ENCODE measurements at regions not wholly inside any gene's neighbourhood (a gene's known extent, or its start where the extent isn't known, plus 50 kb on each side); places are given as distances from the start of the nearest gene placed in this dataset.

GRCh38 chr14:94922595-94923239 lies 152.8 kb upstream of the GSC start:
- no peak for DNase-seq

GRCh38 chr14:94921882-94922585 lies 152.1 kb upstream of the GSC start:
- DNase-seq = no peak

- DNase-seq = no peak
These were observed 151.5 kb upstream of the GSC start for GRCh38 chr14:94921456-94921855.

DNA sequence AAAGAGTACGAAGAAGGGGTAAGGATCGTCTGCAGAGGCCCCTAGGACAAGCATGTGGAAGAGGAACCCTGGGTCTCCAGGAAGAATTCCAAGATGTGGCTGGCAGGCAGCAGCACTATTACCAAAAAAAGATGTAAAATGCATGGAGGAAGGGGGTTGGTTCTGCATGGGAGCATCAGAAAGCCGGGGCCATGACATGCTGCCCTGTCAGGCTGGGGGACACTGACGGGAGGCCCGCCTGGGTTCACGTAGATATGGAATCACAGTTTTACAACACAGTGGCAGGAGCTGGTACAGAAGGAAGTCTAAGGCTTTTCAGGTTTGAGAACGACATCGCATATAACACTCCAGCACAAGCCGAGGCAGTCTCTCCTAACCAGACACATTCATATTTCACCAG lies 150.0 kb upstream of the GSC start:
- no peak for DNase-seq

- no peak for DNase-seq
These were observed 149.0 kb upstream of the GSC start for GRCh38 chr14:94918896-94919295.

GRCh38 chr14:94917041-94917600 lies 147.2 kb upstream of the GSC start:
- DNase-seq = no peak

- no peak for DNase-seq
These were observed 144.3 kb upstream of the GSC start for GRCh38 chr14:94914191-94914590.

- no peak for DNase-seq
These were observed 137.8 kb upstream of the GSC start for GRCh38 chr14:94907626-94908261.

GRCh38 chr14:94906991-94907587 lies 137.2 kb upstream of the GSC start:
- DNase-seq = no peak

DNA sequence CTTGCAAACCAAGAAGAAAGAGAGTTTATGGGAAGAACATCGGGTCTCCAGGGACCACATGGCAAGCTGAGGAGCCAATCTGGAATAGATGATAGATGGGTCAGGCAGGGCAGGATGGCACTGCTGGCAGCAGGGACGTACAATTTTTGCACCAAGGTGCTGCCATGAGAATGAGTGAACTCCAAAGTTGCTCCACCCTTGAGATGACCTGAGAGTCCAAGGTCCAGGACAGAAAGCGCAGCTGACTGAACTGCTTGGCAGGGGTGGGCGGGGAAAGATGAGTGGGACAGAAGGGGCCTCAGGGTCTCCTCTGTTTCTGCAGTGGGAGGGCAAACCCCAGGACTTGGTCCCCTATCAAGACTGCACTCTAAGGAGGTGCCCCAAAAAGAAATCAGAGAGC lies 136.7 kb upstream of the GSC start:
- no peak for DNase-seq

DNA sequence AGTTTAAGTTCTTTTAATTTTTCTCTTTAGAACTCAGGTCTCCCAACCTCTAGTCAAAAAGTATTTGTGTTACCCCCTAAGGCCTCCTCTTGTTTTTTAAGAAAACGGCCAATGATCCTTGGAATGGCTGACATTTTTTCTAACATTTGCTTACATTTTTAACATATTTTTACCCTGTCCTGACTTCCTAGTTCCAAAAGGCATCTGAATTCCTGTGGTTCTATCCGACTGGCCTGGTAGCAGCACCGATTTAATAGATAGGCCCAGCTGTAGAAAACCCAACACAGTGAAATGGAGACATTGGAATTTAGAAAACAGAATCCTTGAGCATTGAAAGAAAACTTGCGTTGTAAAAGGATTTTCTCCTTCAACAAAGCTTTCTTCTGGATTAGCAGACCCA lies 134.7 kb upstream of the GSC start:
- no peak for DNase-seq

- DNase-seq = no peak
These were observed 134.0 kb upstream of the GSC start for GRCh38 chr14:94903883-94904282.

DNA sequence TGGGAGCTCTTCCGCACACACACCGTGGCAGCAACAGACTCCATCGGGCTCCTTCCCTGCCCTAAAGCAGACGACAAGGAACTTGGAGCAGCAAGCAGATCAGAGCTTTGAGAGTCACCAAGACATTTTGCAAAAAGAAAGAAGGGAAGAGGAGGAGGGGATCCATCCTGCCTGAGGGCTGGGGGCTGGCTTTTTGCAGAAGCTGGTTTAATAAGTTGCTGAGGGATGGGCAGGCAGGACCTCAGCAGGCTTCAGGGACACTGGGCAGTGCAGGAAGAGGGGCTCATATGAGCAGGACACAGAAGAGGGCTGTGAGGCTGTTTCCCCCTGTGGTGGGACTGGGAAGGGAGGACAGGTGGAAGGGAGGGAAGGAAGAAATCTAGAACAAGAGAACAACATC lies 133.4 kb upstream of the GSC start:
- DNase-seq = no peak

DNA sequence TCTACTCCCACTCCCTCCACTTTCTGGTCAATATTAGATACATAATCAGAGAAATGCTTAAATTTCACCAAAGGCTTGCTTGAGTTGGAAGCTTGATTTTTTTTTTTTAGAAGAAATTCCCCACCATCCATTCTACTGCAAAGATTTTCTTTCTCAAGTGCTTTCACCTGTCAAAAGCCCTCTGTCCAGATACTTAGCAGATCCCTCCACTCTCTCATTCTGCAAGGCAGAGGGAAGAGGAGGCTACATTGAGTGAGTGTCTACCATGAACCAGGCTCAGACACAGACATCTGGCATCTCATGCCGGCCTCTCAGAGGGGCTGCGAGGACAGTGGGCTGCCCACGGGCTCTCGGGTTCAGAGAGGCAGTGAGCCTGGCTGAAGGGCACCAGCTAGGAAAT lies 127.6 kb upstream of the GSC start:
- no peak for DNase-seq

GRCh38 chr14:94897082-94897481 lies 127.2 kb upstream of the GSC start:
- DNase-seq = no peak

DNA sequence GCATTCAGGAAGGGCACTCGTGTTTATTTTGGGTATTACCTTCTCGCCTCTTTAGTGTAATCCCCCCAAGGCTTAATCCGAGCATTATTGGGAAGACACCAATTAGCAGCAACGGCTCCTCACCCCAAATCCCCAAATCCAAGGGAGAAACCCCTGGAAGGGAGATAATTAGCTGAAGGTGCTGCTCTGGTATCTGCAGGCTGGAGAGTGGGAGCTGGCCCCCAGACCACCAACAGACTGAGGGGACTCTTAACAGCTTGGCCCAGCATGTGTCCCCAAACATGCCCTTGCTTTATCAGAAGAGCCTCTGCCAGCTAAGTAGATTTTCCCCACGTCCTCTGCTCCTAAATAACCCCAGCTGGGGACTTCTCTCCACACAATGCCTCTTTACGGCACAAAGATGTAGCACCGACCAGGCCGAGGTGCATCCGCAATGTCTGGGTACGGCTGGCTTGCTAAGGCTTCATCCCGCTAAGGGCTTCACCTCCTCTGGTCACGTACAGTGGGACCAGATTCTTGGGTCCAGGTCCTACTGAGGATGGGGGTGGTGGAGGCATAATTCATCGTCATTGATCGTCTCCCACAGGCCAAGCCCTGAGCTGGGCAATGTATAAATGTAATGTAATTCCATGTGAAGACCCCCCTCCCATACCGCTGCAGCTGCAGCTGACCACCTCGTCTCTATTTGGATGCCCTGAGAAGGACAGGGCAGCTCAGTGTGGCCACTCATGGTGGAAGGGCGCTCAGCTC lies 123.7 kb upstream of the GSC start:
- DNase-seq = no peak

- no peak for DNase-seq
These were observed 120.9 kb upstream of the GSC start for GRCh38 chr14:94890785-94891184.

DNA sequence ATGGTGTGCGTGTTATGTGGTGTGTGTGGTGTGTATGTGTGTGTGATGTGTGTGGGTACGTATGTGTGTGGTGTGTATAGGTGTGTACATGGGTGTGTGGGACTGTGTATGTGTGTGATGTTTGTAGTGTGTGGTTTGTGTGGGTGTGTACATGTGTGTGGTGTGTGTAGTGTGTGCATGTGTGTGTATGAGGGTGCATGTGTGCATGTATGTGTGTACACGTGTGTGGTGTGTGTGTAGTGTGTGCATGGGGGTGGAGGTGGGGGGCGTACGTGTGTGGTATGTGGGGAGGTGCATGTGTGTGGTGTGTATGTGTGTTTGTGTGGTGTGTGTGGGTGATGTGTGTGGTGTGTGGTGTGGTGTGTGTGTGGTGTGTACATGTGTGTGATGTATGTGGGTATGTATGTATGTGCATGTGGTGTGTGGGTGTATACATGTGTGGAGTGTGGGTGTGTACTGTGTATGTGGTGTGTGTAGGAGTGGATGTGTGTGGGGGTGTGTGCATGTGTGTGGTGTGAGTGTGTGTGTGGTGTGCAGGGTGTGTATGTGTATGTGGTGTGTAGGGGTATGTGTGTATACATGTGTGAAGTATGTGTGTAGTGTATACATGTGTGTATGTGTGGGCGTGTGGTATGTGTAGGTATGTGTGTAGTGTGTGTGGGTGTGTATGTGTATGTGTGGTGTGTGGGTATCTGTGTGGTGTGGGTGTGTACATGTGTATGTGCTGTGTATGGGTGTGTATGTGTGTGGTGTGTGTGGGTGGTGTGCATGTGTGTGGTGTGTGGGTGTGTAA lies 119.8 kb upstream of the GSC start:
- no peak for DNase-seq

GRCh38 chr14:94888121-94888520 lies 118.2 kb upstream of the GSC start:
- DNase-seq = no peak

DNA sequence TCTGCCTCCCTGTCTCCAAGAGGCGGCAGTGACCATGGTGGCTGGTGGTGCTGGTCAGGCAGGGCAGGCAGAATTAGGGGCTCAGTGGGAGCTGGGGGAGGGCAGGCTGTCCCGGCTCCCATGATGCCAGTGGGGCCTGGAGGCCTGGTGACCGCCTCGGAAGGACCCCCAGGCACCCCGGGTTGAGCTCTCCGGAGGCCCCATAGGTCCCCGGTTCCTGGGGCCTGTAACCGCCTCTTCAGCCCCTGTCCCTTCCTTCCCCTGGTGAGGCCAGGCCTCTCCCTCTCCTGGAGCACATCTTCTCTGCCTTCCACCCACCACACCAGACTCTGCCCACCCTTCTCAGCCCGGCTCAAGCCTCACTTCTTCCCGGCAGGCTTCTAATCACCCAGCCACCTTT lies 117.7 kb upstream of the GSC start:
- no peak for DNase-seq

- no peak for DNase-seq
These were observed 117.0 kb upstream of the GSC start for GRCh38 chr14:94886931-94887330.

DNA sequence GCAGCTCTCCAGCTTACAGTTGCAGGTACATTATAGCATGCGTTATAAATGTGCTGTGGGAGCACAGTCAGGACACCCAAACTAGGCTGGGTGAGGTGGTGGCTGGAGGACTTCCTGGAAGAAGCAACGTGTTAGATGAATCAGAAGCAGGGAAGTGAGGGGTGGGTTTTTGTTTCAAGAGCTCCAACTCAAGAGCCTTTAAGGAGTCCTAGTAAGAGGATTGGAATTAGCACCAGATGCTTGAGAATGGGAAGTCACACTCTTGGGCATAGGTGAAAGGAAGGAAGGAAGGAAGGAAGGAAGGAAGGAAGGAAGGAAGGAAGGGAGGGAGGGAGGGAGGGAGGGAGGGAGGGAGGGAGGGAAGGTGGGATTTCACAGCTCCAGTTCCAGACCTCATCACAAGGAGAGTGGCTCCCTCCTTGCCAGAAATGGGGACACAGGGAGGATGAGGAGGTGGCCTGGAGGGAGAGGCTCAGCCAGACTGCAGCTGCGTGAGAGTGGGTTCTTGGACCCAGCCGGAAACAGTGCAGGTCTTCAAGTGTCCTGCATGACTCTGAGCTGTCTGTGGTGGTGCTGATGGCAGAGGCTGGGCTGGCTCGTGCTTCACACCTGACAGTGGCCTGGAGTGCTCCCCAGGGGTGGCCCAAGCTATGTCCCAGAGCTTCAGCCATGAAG lies 115.7 kb upstream of the GSC start:
- no peak for DNase-seq

All from DMS53 (cell line).